SH-SY5Y (cell line): ENCODE measurements at regions not wholly inside any gene's neighbourhood (a gene's known extent, or its start where the extent isn't known, plus 50 kb on each side); places are given as distances from the start of the nearest gene placed in this dataset.

Source experiments
- GATA2 ChIP-seq: IDR thresholded peaks from 2 replicates; pipeline ENCODE4 v1.6.1; 2011; ENCODE audit warnings: mild to moderate bottlenecking, low read depth, low read length
- GATA3 ChIP-seq: IDR thresholded peaks from 2 replicates; pipeline ENCODE4 v1.6.1; 2011; ENCODE audit warnings: low read depth, mild to moderate bottlenecking, low read length, moderate library complexity

DNA sequence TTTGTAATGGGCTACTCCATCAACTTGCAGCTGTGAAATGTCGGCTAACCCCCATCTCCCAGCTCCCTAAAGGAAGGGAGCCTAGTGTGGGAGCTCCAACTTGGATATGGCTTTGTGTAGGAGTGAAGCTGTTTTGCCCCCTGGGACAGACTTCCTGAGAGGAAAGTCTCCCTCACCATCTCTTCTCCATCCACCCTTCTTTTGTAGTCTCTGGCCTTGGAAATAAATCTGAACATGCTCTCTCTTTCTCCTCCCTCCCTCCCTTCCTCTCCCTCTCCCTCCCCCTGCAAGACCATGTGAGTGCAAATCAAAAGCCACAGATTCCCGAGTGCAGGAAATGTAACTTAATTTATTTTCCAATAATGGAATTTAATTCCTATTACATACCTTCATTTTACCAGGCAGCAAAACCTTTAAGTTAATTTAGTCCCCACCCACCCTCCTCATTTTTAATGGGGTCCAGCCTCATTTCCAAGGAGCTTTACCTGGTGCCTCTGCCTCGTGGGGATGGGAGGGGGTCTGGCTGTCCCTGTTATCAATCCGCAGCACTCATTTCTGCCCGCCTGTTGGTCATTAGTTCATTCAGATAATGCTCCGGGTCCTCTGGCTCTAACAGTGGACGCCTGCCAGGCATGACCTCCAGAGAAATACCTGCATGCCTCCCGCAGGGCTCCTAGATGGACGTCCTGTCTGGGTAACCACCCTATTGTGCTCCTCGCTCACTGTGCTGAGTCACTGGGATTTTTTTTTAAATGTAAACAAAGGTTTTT is 122.9 kb upstream of the TAF11L2 start:
- TF ChIP-seq GATA2 (0 out of 2 replicates have a peak, but pooled peaks have one; percentile 28), GATA3 (no peak)
